ENCODE measurements at regions not wholly inside any gene's neighbourhood (a gene's known extent, or its start where the extent isn't known, plus 50 kb on each side); places are given as distances from the start of the nearest gene placed in this dataset.

GRCh38 chr12:74283646-74284045, 254.0 kb upstream of the ATXN7L3B start:
- ChIA-PET POLR2A (no interaction called here), CTCF (no interaction called here)
- H3K36me3 ChIP-seq (ENCODE audit: control insufficient read depth, insufficient read depth, low read length), result no peaks in the 10 kb centered on the region
- H3K4me1 ChIP-seq (ENCODE audit: control insufficient read depth, insufficient read depth, low read length), result no peaks in the 10 kb centered on the region
- no peak overlapping the region for H3K4me3 ChIP-seq (ENCODE audit: low read depth in 2 of 2, low read length in 2 of 2)
- intact Hi-C loops (cut with micrococcal nuclease; ENCODE audit: unreplicated experiment), result no loop called here
- TF ChIP-seq CTCF (IDR thresholded peaks at IDR 0.05) (no peak), POLR2AphosphoS5 (IDR thresholded peaks at IDR 0.05; ENCODE audit: low read depth, low read length) (no peak), TCF7L2 (IDR thresholded peaks at IDR 0.05; ENCODE audit: low read depth, low read length) (no peak), SIN3A (IDR thresholded peaks at IDR 0.05; ENCODE audit: borderline replicate concordance, insufficient read depth, low read depth, low read length) (no peak), REST (IDR thresholded peaks at IDR 0.05; ENCODE audit: insufficient read depth in 1 of 2, low read depth in 2 of 2, low read length in 1 of 2) (no peak)
- in situ Hi-C loops (cut with HindIII; ENCODE audit: low pct_unique_long_range_greater_than_20kb, low sequenced_read_pairs), result no loop called here
- no peak overlapping the region for H3K27ac ChIP-seq (ENCODE audit: low read length)
- H3K27me3 ChIP-seq (ENCODE audit: control insufficient read depth, insufficient read depth, low read length), result no peaks in the 10 kb centered on the region
- H3K9me3 ChIP-seq (ENCODE audit: control insufficient read depth, insufficient read depth, low read depth, low read length), result no peaks in the 10 kb centered on the region
- ATAC-seq, result no peak
- BruUV-seq (replicated peaks), result no TSS peak
- no peak for DNase-seq (ENCODE audit: low read depth, low spot score)

GRCh38 chr12:74285773-74286172, 251.9 kb upstream of the ATXN7L3B start:
- ATAC-seq, result no peak
- ChIA-PET POLR2A (no interaction called here), CTCF (no interaction called here)
- intact Hi-C loops (cut with micrococcal nuclease; ENCODE audit: unreplicated experiment) (no loop called here), in situ Hi-C loops (cut with HindIII; ENCODE audit: low pct_unique_long_range_greater_than_20kb, low sequenced_read_pairs) (no loop called here)
- Histone ChIP-seq H3K27ac (ENCODE audit: low read length) (no peak overlapping the region), H3K36me3 (ENCODE audit: control insufficient read depth, insufficient read depth, low read length) (no peaks in the 10 kb centered on the region), H3K4me3 (ENCODE audit: low read depth in 2 of 2, low read length in 2 of 2) (no peak overlapping the region), H3K4me1 (ENCODE audit: control insufficient read depth, insufficient read depth, low read length) (no peaks in the 10 kb centered on the region), H3K27me3 (ENCODE audit: control insufficient read depth, insufficient read depth, low read length) (no peaks in the 10 kb centered on the region), H3K9me3 (ENCODE audit: control insufficient read depth, insufficient read depth, low read depth, low read length) (no peaks in the 10 kb centered on the region)
- TF ChIP-seq SIN3A (IDR thresholded peaks at IDR 0.05; ENCODE audit: borderline replicate concordance, insufficient read depth, low read depth, low read length) (no peak), CTCF (IDR thresholded peaks at IDR 0.05) (no peak), REST (IDR thresholded peaks at IDR 0.05; ENCODE audit: insufficient read depth in 1 of 2, low read depth in 2 of 2, low read length in 1 of 2) (no peak), TCF7L2 (IDR thresholded peaks at IDR 0.05; ENCODE audit: low read depth, low read length) (no peak), POLR2AphosphoS5 (IDR thresholded peaks at IDR 0.05; ENCODE audit: low read depth, low read length) (no peak)
- no TSS peak for BruUV-seq (replicated peaks)
- DNase-seq (ENCODE audit: low read depth, low spot score), result no peak

All from Panc1 (cell line).